Activated B cell treated with CpG ODN at 0.5 μM for 24 hours (primary cell): ENCODE measurements at regions not wholly inside any gene's neighbourhood (a gene's known extent, or its start where the extent isn't known, plus 50 kb on each side); places are given as distances from the start of the nearest gene placed in this dataset.
"Not testable (repeated sequence)": the region's sequence is repeated elsewhere in the genome, so short reads cannot be mapped to it uniquely, and the experiment has no call there.

Source experiments
- ATAC-seq: fragments of 200-7000 bp; cut with Tn5 transposase; one replicate; pipeline ENCODE4 v1.10.0; 2021; ENCODE audit warnings: low read depth, mild to moderate bottlenecking, moderate library complexity
- CTCF ChIA-PET: fragments of 350-600 bp; sonication (Branson Sonifier 250); formaldehyde crosslinking; loops from one replicate; lab custom pipeline; 2021; ENCODE audit warnings: antibody characterized with exemption; lab: Charles Lee
- POLR2A ChIA-PET: fragments of 350-600 bp; sonication (Branson Sonifier 250); formaldehyde crosslinking; loops from one replicate; lab custom pipeline; 2021; ENCODE audit warnings: antibody characterized with exemption; lab: Charles Lee
- DNase-seq: peaks from one replicate; pipeline ENCODE4 v3.0.0; 2022
- H3K27ac Mint-ChIP-seq: one replicate; pipeline ENCODE4 v1.8.0; 2020; ENCODE audit warnings: mixed read lengths
- H3K27me3 Mint-ChIP-seq: one replicate; pipeline ENCODE4 v1.8.0; 2021; ENCODE audit warnings: mixed read lengths
- H3K36me3 Mint-ChIP-seq: one replicate; pipeline ENCODE4 v1.8.0; 2021; ENCODE audit warnings: low read depth, mixed read lengths
- H3K4me1 Mint-ChIP-seq: one replicate; pipeline ENCODE4 v1.8.0; 2021; ENCODE audit warnings: mixed read lengths
- H3K4me3 Mint-ChIP-seq: one replicate; pipeline ENCODE4 v1.8.0; 2020; ENCODE audit warnings: mild to moderate bottlenecking, mixed read lengths
- H3K9me3 Mint-ChIP-seq: one replicate; pipeline ENCODE4 v1.8.0; 2020; ENCODE audit warnings: mixed read lengths
- intact Hi-C: fragments of 100-400 bp; cut with micrococcal nuclease; formaldehyde crosslinking; loops from one replicate; pipeline ENCODE4 v1.15.1; 2024
- TF ChIP-seq, protein P1 (sequence below): fragments of 200-600 bp; IDR thresholded peaks from one replicate; pipeline ENCODE4 v1.8.0; 2022; ENCODE audit warnings: antibody characterized with exemption, mild to moderate bottlenecking

DNA sequence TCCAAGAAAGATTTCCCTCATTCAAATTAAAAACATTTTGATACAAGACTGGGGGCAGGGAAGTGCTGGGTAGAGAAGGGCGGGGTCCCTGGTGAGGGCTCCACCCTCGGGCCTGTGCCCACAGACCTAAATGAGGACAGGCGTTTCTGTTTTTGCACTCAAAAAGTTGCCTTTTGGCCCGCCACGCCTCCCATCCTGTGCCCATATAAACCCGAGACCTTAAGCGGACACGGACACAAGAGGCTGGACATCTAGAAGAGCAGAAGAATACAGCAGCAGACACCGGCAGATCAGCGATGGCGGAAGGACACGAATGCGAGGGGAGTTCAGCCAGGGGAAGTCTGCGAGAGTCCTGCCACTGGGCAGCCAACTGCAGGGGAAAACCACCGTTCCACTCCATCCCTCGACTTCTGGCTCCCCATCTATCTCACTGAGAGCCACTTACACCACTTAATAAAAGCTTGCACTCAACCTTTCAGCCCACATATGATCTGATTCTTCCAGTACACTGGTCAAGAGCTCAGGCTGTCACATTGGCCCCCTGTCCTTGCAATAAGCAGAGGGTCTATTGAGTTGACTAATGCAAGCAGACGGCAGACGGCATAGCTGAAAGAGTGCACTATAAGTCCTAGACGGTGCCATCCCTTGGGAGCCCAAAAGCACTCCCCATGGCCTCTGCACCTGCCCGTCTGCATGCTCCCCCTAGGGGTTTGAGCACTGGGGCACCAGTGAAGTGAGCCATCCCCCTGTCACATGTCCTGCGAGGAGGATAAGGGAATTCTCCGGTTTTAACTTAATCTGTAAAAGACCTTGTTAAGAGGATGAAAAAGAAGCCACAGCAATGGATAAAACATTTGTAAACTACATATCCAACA, 181.8 kb upstream of the PRSS1 start:
- TF ChIP-seq, protein P1, sequence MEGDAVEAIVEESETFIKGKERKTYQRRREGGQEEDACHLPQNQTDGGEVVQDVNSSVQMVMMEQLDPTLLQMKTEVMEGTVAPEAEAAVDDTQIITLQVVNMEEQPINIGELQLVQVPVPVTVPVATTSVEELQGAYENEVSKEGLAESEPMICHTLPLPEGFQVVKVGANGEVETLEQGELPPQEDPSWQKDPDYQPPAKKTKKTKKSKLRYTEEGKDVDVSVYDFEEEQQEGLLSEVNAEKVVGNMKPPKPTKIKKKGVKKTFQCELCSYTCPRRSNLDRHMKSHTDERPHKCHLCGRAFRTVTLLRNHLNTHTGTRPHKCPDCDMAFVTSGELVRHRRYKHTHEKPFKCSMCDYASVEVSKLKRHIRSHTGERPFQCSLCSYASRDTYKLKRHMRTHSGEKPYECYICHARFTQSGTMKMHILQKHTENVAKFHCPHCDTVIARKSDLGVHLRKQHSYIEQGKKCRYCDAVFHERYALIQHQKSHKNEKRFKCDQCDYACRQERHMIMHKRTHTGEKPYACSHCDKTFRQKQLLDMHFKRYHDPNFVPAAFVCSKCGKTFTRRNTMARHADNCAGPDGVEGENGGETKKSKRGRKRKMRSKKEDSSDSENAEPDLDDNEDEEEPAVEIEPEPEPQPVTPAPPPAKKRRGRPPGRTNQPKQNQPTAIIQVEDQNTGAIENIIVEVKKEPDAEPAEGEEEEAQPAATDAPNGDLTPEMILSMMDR: no peak
- ChIA-PET CTCF (no interaction called here), POLR2A (no interaction called here)
- Mint-ChIP-seq H3K4me1 (no peaks in the 10 kb centered on the region), H3K9me3 (no peaks in the 10 kb centered on the region), H3K36me3 (no peaks in the 10 kb centered on the region), H3K27me3 (peaks cover 46% of the 10 kb centered on the region), H3K4me3 (no peak overlapping the region), H3K27ac (no peak overlapping the region)
- intact Hi-C loops: no loop called here
- no peak for ATAC-seq
- no peak for DNase-seq

DNA sequence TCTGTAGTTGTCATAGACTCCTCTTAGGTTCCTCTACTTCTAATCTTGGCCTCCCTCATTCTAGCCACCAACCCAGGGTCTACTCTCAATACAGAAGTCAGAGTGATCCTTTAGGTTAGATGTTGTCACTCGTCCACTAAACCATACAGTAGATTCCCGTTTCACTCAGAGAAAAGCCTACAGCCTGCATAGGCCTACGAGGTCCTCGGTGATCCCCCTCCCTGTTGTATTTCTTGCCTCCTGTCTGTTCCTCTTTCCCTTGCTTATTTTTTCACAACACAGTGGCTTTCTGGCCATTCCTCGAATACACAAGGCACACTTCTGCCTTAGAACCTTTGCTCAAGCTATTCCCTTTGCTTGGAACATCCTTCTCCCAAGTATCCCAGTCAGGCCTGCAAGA, 183.0 kb upstream of the PRSS1 start:
- intact Hi-C loops: no loop called here
- H3K27ac Mint-ChIP-seq: no peak overlapping the region
- ATAC-seq (no peak), DNase-seq (no peak)
- ChIA-PET POLR2A (no interaction called here), CTCF (no interaction called here)
- no peak overlapping the region for H3K4me3 Mint-ChIP-seq
- TF ChIP-seq, protein P1: no peak
- H3K36me3 Mint-ChIP-seq: no peaks in the 10 kb centered on the region
- H3K27me3 Mint-ChIP-seq: peaks cover 53% of the 10 kb centered on the region
- no peaks in the 10 kb centered on the region for H3K4me1 Mint-ChIP-seq
- H3K9me3 Mint-ChIP-seq: no peaks in the 10 kb centered on the region

DNA sequence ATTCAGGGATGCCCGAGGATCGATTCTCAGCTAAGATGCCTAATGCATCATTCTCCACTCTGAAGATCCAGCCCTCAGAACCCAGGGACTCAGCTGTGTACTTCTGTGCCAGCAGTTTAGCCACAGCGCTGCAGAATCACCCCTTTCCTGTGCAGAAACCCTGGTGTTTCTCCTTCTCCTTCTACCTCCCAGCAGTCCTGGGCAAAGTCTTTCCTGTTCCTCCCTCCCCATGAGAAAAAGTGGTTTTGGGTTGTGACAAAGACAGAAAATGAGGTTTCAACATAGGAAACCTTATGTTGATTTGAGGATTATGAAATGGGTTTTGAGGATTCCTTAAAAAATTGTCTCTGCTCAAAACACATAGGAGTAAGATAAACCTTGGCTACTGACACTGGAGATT, 185.1 kb upstream of the PRSS1 start:
- H3K4me1 Mint-ChIP-seq, H3K27ac Mint-ChIP-seq, H3K9me3 Mint-ChIP-seq, intact Hi-C loops, ATAC-seq, H3K4me3 Mint-ChIP-seq, CTCF ChIA-PET, H3K36me3 Mint-ChIP-seq, POLR2A ChIA-PET, DNase-seq: not testable (repeated sequence)
- H3K27me3 Mint-ChIP-seq: peaks cover 54% of the 10 kb centered on the region

DNA sequence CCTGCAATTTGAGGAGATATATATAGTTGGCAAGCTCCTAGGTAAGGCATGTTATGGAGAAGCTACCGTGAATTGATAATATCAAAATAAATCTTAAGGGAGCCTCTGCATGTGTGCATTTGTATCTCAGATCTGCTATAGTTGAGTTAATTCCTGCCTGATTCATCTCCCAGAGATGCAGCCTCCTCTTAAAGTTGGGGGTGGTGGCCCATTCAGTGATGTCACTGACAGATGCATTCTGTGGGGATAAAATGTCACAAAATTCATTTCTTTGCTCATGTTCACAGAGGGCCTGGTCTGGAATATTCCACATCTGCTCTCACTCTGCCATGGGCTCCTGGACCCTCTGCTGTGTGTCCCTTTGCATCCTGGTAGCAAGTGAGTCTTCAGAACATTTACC, 185.8 kb upstream of the PRSS1 start:
- no peak overlapping the region for H3K27ac Mint-ChIP-seq
- H3K27me3 Mint-ChIP-seq: peaks cover 52% of the 10 kb centered on the region
- ChIA-PET POLR2A (no interaction called here), CTCF (no interaction called here)
- ATAC-seq: no peak
- DNase-seq: no peak
- TF ChIP-seq, protein P1: no peak
- H3K9me3 Mint-ChIP-seq: no peaks in the 10 kb centered on the region
- intact Hi-C loops: no loop called here
- H3K36me3 Mint-ChIP-seq: no peaks in the 10 kb centered on the region
- H3K4me3 Mint-ChIP-seq: no peak overlapping the region
- H3K4me1 Mint-ChIP-seq: no peaks in the 10 kb centered on the region

DNA sequence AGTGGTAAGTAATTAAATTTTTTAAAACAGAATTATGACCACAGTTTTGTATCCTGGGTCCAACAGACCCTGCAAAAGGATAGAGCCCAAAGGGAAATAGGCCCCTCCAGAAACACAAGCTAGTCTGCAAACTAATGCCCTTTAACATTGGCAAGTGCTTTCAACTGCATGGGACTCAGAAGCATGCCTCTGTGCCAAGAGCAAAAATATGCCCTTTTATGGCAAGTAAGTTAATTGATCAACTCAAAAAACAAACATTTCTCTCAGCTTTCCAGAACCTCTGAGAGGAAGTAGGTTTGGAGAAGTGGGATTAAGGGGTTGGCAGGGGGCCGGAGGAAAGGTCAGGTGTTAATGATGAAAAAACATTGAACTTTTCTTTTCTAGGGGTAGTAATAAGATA, 186.6 kb upstream of the PRSS1 start:
- no peaks in the 10 kb centered on the region for H3K9me3 Mint-ChIP-seq
- no peaks in the 10 kb centered on the region for H3K4me1 Mint-ChIP-seq
- DNase-seq: no peak
- no peak overlapping the region for H3K27ac Mint-ChIP-seq
- H3K27me3 Mint-ChIP-seq: peaks cover 58% of the 10 kb centered on the region
- no peak for ATAC-seq
- intact Hi-C loops: no loop called here
- no peak overlapping the region for H3K4me3 Mint-ChIP-seq
- ChIA-PET CTCF (no interaction called here), POLR2A (no interaction called here)
- TF ChIP-seq, protein P1: no peak
- no peaks in the 10 kb centered on the region for H3K36me3 Mint-ChIP-seq

DNA sequence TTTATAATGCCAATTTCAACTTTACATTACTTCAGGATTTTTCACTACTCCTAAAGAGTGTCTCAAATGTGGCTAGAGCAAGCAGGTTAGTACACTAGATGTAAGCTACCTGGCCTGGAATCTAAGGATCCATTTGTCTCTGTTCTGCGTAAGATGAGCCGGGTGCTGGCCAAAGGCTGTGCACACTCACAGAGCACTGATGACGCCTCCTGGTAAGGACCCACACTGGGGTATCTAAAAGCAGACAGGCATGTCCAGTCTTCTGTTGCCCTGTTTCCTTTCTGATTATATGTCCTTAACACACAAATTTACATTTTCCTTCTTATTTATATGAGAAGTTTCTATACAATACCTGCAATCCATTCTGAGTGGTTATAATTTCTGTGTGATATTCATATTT, 187.9 kb upstream of the PRSS1 start:
- peaks cover 62% of the 10 kb centered on the region for H3K27me3 Mint-ChIP-seq
- intact Hi-C loops, H3K4me1 Mint-ChIP-seq, POLR2A ChIA-PET, H3K4me3 Mint-ChIP-seq, H3K27ac Mint-ChIP-seq, H3K9me3 Mint-ChIP-seq, CTCF ChIA-PET, DNase-seq, ATAC-seq, H3K36me3 Mint-ChIP-seq: not testable (repeated sequence)

DNA sequence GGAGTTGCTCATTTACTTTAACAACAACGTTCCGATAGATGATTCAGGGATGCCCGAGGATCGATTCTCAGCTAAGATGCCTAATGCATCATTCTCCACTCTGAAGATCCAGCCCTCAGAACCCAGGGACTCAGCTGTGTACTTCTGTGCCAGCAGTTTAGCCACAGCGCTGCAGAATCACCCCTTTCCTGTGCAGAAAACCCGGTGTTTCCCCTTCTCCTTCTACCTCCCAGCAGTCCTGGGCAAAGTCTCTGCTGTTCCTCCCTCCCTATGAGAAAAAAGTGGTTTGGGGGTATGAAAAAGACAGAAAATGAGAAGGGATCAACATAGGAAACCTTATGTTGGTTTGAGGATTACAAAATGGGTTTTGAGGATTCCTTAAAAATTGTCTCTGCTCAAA, 188.5 kb upstream of the PRSS1 start:
- H3K36me3 Mint-ChIP-seq, H3K9me3 Mint-ChIP-seq, ATAC-seq, intact Hi-C loops, H3K4me1 Mint-ChIP-seq, CTCF ChIA-PET, POLR2A ChIA-PET, DNase-seq, H3K27ac Mint-ChIP-seq, H3K4me3 Mint-ChIP-seq: not testable (repeated sequence)
- peaks cover 62% of the 10 kb centered on the region for H3K27me3 Mint-ChIP-seq
